ENCODE measurements at regions not wholly inside any gene's neighbourhood (a gene's known extent, or its start where the extent isn't known, plus 50 kb on each side); places are given as distances from the start of the nearest gene placed in this dataset.

GRCh38 chr13:67318398-67318797 lies 88.3 kb upstream of the PCDH9 start:
- no peak overlapping the region for H3K27ac ChIP-seq (ENCODE audit: extremely low read depth, low read depth, low read length)
- H3K4me3 ChIP-seq (ENCODE audit: low read depth, low read length) = no peak overlapping the region
- H3K36me3 ChIP-seq (ENCODE audit: control insufficient read depth in 2 of 2, insufficient read depth in 1 of 2, low read length in 2 of 2) = no peaks in the 10 kb centered on the region
- ChIA-PET CTCF (no interaction called here), POLR2A (no interaction called here)
- no peak for TF ChIP-seq ELK4 (IDR thresholded peaks at IDR 0.05; ENCODE audit: borderline replicate concordance, low read depth, low read length)
- no peak for TF ChIP-seq ZBTB49 (tag by site-specific recombination; IDR thresholded peaks at IDR 0.05; ENCODE audit: low read depth)
- no peak for TF ChIP-seq MZF1 (tag by site-specific recombination; IDR thresholded peaks at IDR 0.05; ENCODE audit: borderline replicate concordance)
- no peak for TF ChIP-seq ZNF114 (tag by site-specific recombination; IDR thresholded peaks at IDR 0.05)
- TF ChIP-seq ZNF274 (IDR thresholded peaks at IDR 0.05; ENCODE audit: low read length) = no peak
- no peak for TF ChIP-seq ZNF274 (tag by site-specific recombination; IDR thresholded peaks at IDR 0.05; ENCODE audit: borderline replicate concordance)
- no peak for TF ChIP-seq REPIN1 (tag by site-specific recombination; IDR thresholded peaks at IDR 0.05; ENCODE audit: low read depth)
- no peak for TF ChIP-seq ZNF335 (tag by site-specific recombination; conservative IDR thresholded peaks at IDR 0.05)
- no peak for TF ChIP-seq HOXA7 (CRISPR knock-in tag; IDR thresholded peaks at IDR 0.05; ENCODE audit: borderline replicate concordance)
- no peak for TF ChIP-seq ZNF362 (tag by site-specific recombination; IDR thresholded peaks at IDR 0.05)
- TF ChIP-seq ZNF211 (tag by site-specific recombination; IDR thresholded peaks at IDR 0.05; ENCODE audit: low read depth) = no peak
- TF ChIP-seq ZBTB7A (tag by site-specific recombination; IDR thresholded peaks at IDR 0.05; ENCODE audit: low read depth) = no peak
- no peak for TF ChIP-seq ZNF146 (tag by site-specific recombination; IDR thresholded peaks at IDR 0.05)
- TF ChIP-seq ZNF785 (tag by site-specific recombination; IDR thresholded peaks at IDR 0.05) = no peak
- TF ChIP-seq ZBTB21 (tag by site-specific recombination; IDR thresholded peaks at IDR 0.05) = no peak
- no peak for TF ChIP-seq ZNF768 (tag by site-specific recombination; IDR thresholded peaks at IDR 0.05)
- TF ChIP-seq ZNF561 (tag by site-specific recombination; IDR thresholded peaks at IDR 0.05; ENCODE audit: borderline replicate concordance) = no peak
- TF ChIP-seq ZNF629 (tag by site-specific recombination; IDR thresholded peaks at IDR 0.05) = no peak
- no peak for TF ChIP-seq ZNF174 (tag by site-specific recombination; IDR thresholded peaks at IDR 0.05)
- no peak for TF ChIP-seq KLF7 (tag by site-specific recombination; IDR thresholded peaks at IDR 0.05; ENCODE audit: borderline replicate concordance)
- no peak for TF ChIP-seq ZNF777 (tag by site-specific recombination; IDR thresholded peaks at IDR 0.05; ENCODE audit: borderline replicate concordance)
- no peaks in the 10 kb centered on the region for H3K9me3 ChIP-seq (ENCODE audit: control insufficient read depth, insufficient read depth, low read depth, low read length)
- H3K4me1 ChIP-seq (ENCODE audit: control insufficient read depth, insufficient read depth, low read length) = no peaks in the 10 kb centered on the region

- Histone ChIP-seq H3K9me3 (ENCODE audit: control insufficient read depth, insufficient read depth, low read depth, low read length) (no peaks in the 10 kb centered on the region), H3K36me3 (ENCODE audit: control insufficient read depth in 2 of 2, insufficient read depth in 1 of 2, low read length in 2 of 2) (no peaks in the 10 kb centered on the region), H3K4me1 (ENCODE audit: control insufficient read depth, insufficient read depth, low read length) (no peaks in the 10 kb centered on the region), H3K27ac (ENCODE audit: extremely low read depth, low read depth, low read length) (no peak overlapping the region), H3K4me3 (ENCODE audit: low read depth, low read length) (no peak overlapping the region)
- ChIA-PET CTCF (interaction anchor here (0.7 kb wide), 1 partner anchor 43 kb away, joined by 3 read pairs; no protein-coding TSS in a partner anchor), POLR2A (no interaction called here)
- TF ChIP-seq ZNF433 (tag by site-specific recombination; IDR thresholded peaks at IDR 0.05; ENCODE audit: low read depth) = no peak
- TF ChIP-seq ZNF513 (tag by site-specific recombination; IDR thresholded peaks at IDR 0.05) = no peak
- no peak for TF ChIP-seq ZNF639 (tag by site-specific recombination; IDR thresholded peaks at IDR 0.05)
- TF ChIP-seq ZBTB49 (tag by site-specific recombination; IDR thresholded peaks at IDR 0.05; ENCODE audit: low read depth) = no peak
Observed at GRCh38 chr13:67314405-67314804, 84.3 kb upstream of the PCDH9 start.
